Epithelial cell of proximal tubule (primary cell): ENCODE measurements at regions not wholly inside any gene's neighbourhood (a gene's known extent, or its start where the extent isn't known, plus 50 kb on each side); places are given as distances from the start of the nearest gene placed in this dataset.

ENCODE experiments used
- DNase-seq: peaks from one replicate; pipeline ENCODE4 v3.0.0-alpha.2; 2011; ENCODE audit warnings: low read depth
- H3K4me3 ChIP-seq: 2 replicates; pipeline ENCODE4 v1.5.1; 2011; ENCODE audit warnings: low read depth, mild to moderate bottlenecking, low read length
- TF ChIP-seq, protein P1 (sequence below): conservative IDR thresholded peaks from 2 replicates; pipeline ENCODE4 v1.5.1; 2012; ENCODE audit warnings: low read depth, mild to moderate bottlenecking, low read length

- DNase-seq = no peak
- TF ChIP-seq, protein P1, sequence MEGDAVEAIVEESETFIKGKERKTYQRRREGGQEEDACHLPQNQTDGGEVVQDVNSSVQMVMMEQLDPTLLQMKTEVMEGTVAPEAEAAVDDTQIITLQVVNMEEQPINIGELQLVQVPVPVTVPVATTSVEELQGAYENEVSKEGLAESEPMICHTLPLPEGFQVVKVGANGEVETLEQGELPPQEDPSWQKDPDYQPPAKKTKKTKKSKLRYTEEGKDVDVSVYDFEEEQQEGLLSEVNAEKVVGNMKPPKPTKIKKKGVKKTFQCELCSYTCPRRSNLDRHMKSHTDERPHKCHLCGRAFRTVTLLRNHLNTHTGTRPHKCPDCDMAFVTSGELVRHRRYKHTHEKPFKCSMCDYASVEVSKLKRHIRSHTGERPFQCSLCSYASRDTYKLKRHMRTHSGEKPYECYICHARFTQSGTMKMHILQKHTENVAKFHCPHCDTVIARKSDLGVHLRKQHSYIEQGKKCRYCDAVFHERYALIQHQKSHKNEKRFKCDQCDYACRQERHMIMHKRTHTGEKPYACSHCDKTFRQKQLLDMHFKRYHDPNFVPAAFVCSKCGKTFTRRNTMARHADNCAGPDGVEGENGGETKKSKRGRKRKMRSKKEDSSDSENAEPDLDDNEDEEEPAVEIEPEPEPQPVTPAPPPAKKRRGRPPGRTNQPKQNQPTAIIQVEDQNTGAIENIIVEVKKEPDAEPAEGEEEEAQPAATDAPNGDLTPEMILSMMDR = no peak
- no peak overlapping the region for H3K4me3 ChIP-seq
Observed at GRCh38 chr6:165744555-165745228, 81.7 kb upstream of the PDE10A start.

GRCh38 chr6:165743366-165743898 is 80.4 kb upstream of the PDE10A start:
- TF ChIP-seq, protein P1 = no peak

DNA sequence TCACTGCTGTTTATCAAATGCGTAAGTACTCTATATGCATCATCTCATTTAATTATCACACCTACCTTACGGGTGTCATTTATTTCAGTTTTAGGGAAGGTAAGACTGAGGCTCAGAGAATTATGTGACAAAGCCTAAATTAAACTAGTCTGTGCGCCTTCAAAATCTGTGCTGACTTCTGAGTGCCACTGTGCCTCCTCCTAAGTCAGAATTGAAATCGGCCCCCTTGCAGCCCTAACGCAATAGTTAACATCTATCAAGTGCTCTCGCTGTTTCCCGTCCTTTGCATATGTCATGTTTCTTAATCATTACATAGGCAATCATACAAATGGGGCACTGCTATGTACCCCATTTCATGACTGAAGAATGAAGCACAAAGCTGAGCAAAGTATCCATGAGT is 79.0 kb upstream of the PDE10A start:
- TF ChIP-seq, protein P1 = no peak
- no peak for DNase-seq
- no peak overlapping the region for H3K4me3 ChIP-seq

More at GRCh38 chr6:165743366-165743898, 80.4 kb upstream of the PDE10A start:
- H3K4me3 ChIP-seq = no peak overlapping the region
- no peak for DNase-seq

- H3K4me3 ChIP-seq = no peak overlapping the region
- no peak for DNase-seq
- TF ChIP-seq, protein P1 = no peak
Observed at GRCh38 chr6:165737396-165737795, 74.4 kb upstream of the PDE10A start.

DNA sequence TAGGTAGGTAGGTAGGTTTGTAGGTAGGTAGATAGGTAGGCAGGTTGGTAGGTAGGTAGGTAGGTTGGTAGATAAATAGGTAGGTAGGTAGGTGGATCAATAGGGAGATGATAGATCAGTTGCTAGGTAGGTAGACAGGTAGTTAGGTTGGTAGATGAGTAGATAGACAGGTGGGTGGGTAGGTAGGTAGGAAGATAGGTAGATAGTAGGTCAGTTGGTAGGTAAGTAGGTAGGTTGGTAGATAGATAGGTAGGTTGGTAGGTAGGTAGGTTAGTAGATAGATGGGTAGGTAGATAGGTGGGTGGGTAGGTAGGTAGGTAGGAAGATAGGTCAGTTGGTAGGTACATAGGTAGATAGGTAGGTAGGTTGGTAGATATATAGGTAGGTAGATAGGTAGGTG is 72.0 kb upstream of the PDE10A start:
- no peak for DNase-seq
- TF ChIP-seq, protein P1 = no peak
- no peak overlapping the region for H3K4me3 ChIP-seq

DNA sequence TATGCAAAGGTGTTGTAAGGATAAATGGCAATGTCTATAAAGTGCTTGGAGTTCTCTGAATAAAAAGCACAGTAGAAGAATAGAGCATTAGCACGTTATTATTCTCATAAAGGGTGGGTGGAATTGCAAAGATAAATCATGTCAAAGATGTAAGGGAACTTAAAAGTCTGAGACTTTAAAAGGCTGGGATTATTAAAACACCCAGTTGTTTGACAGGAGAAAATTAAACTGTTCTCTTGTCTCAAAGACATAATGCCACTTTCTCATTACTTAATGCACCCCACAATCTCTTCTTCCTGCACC is 70.4 kb upstream of the PDE10A start:
- TF ChIP-seq, protein P1 = no peak
- DNase-seq = no peak
- no peak overlapping the region for H3K4me3 ChIP-seq
